Activated CD8-positive, alpha-beta T cell treated with anti-CD3 and anti-CD28 coated beads for 36 hours (primary cell): ENCODE measurements at regions not wholly inside any gene's neighbourhood (a gene's known extent, or its start where the extent isn't known, plus 50 kb on each side); places are given as distances from the start of the nearest gene placed in this dataset.

Experiments used
- ATAC-seq: fragments of 200-7000 bp; cut with Tn5 transposase; one replicate; pipeline ENCODE4 v1.10.0; 2021; ENCODE audit warnings: mild to moderate bottlenecking, moderate library complexity
- CTCF ChIA-PET: fragments of 350-600 bp; sonication (Branson Sonifier 250); formaldehyde crosslinking; loops from one replicate; lab custom pipeline; 2021; ENCODE audit warnings: antibody characterized with exemption; lab: Charles Lee
- POLR2A ChIA-PET: fragments of 350-600 bp; sonication (Branson Sonifier 250); formaldehyde crosslinking; loops from one replicate; lab custom pipeline; 2021; ENCODE audit warnings: antibody characterized with exemption; lab: Charles Lee
- DNase-seq: peaks from one replicate; pipeline ENCODE4 v3.0.0-alpha.2; 2020
- H3K27ac Mint-ChIP-seq: one replicate; pipeline ENCODE4 v1.8.0; 2021; ENCODE audit warnings: mild to moderate bottlenecking, mixed read lengths
- H3K27me3 Mint-ChIP-seq: one replicate; pipeline ENCODE4 v1.8.0; 2021; ENCODE audit warnings: mixed read lengths
- H3K36me3 Mint-ChIP-seq: one replicate; pipeline ENCODE4 v1.8.0; 2021; ENCODE audit warnings: low read depth, mixed read lengths
- H3K4me1 Mint-ChIP-seq: one replicate; pipeline ENCODE4 v1.8.0; 2021; ENCODE audit warnings: low read depth, mixed read lengths
- H3K4me3 Mint-ChIP-seq: one replicate; pipeline ENCODE4 v1.8.0; 2021; ENCODE audit warnings: mild to moderate bottlenecking, moderate library complexity, mixed read lengths
- H3K9me3 Mint-ChIP-seq: one replicate; pipeline ENCODE4 v1.8.0; 2021; ENCODE audit warnings: mixed read lengths
- CTCF ChIP-seq: fragments of 200-600 bp; IDR thresholded peaks from one replicate; pipeline ENCODE4 v1.8.0; 2022; ENCODE audit warnings: antibody characterized with exemption, mild to moderate bottlenecking
- intact Hi-C: fragments of 100-400 bp; cut with micrococcal nuclease; formaldehyde crosslinking; loops from one replicate; pipeline ENCODE4 v1.10.0; 2022

GRCh38 chr3:34020170-34020569 lies 221.7 kb downstream of the PDCD6IP start:
- no peak overlapping the region for H3K27ac Mint-ChIP-seq
- POLR2A ChIA-PET, result no interaction called here
- no peak overlapping the region for H3K4me3 Mint-ChIP-seq
- DNase-seq (no peak), ATAC-seq (no peak)
- H3K27me3 Mint-ChIP-seq, result no peaks in the 10 kb centered on the region
- H3K4me1 Mint-ChIP-seq, result peaks cover 26% of the 10 kb centered on the region
- TF ChIP-seq CTCF, result no peak
- CTCF ChIA-PET, result no interaction called here
- H3K9me3 Mint-ChIP-seq, result no peaks in the 10 kb centered on the region
- intact Hi-C loops, result no loop called here
- H3K36me3 Mint-ChIP-seq, result no peaks in the 10 kb centered on the region

- no peaks in the 10 kb centered on the region for H3K9me3 Mint-ChIP-seq
- ChIA-PET CTCF (no interaction called here), POLR2A (no interaction called here)
- no peak for ATAC-seq
- H3K4me1 Mint-ChIP-seq, result peaks cover 24% of the 10 kb centered on the region
- H3K27me3 Mint-ChIP-seq, result no peaks in the 10 kb centered on the region
- DNase-seq, result no peak
- no peaks in the 10 kb centered on the region for H3K36me3 Mint-ChIP-seq
- TF ChIP-seq CTCF, result no peak
- intact Hi-C loops, result no loop called here
- no peak overlapping the region for H3K4me3 Mint-ChIP-seq
- H3K27ac Mint-ChIP-seq, result no peak overlapping the region
Measured at GRCh38 chr3:34020726-34021680, 222.6 kb downstream of the PDCD6IP start.

DNA sequence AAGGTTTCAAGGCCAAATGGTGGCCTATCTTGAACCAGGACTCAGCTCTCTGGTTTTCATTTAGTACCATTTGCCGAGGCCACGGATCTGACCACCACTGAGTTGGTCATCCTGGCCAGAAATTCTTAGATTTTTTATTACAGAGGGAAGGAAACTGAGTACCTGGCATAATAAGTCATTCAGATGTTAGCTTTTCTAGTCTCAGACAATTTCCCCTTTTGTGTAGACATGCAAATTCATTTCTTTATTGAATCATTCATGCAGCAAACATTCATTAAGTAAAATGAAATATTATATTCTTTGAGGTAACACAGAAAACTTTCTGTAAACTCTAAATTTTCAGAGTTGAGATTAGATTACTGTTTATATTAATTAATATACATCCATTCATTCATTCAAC lies 223.7 kb downstream of the PDCD6IP start:
- DNase-seq, result no peak
- no peak for TF ChIP-seq CTCF
- ChIA-PET CTCF (no interaction called here), POLR2A (no interaction called here)
- H3K27ac Mint-ChIP-seq, result no peak overlapping the region
- H3K27me3 Mint-ChIP-seq, result no peaks in the 10 kb centered on the region
- intact Hi-C loops, result no loop called here
- H3K4me3 Mint-ChIP-seq, result no peak overlapping the region
- ATAC-seq, result no peak
- peaks cover 18% of the 10 kb centered on the region for H3K4me1 Mint-ChIP-seq
- no peaks in the 10 kb centered on the region for H3K36me3 Mint-ChIP-seq
- H3K9me3 Mint-ChIP-seq, result no peaks in the 10 kb centered on the region

- ATAC-seq (no peak), DNase-seq (no peak)
- no peaks in the 10 kb centered on the region for H3K9me3 Mint-ChIP-seq
- no peak overlapping the region for H3K27ac Mint-ChIP-seq
- peaks cover 7% of the 10 kb centered on the region for H3K4me1 Mint-ChIP-seq
- H3K27me3 Mint-ChIP-seq, result no peaks in the 10 kb centered on the region
- CTCF ChIA-PET, result no interaction called here
- H3K36me3 Mint-ChIP-seq, result no peaks in the 10 kb centered on the region
- POLR2A ChIA-PET, result no interaction called here
- no peak overlapping the region for H3K4me3 Mint-ChIP-seq
- intact Hi-C loops, result no loop called here
- TF ChIP-seq CTCF, result no peak
Measured at GRCh38 chr3:34024447-34025240, 226.2 kb downstream of the PDCD6IP start.

DNA sequence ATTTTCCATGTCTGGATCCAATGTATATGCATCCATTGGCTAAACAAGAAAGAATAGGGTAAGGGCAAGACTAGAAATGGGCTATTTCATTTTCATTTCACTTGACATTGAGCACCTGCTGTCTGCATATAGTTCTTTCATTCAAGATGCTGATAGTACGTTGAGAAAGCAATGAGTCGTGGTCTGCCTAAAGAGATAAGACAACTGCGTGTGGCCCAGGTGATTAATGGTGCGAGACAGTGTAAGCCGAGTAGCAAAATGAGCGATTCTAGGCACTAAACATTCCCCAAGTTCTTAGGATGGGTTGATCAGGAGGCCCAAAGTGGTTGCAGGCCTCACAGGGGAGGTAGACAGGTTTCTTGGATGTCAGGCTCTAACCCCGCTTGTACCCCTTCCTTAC lies 235.4 kb downstream of the PDCD6IP start:
- Mint-ChIP-seq H3K9me3 (no peaks in the 10 kb centered on the region), H3K36me3 (no peaks in the 10 kb centered on the region), H3K4me3 (no peak overlapping the region), H3K4me1 (no peaks in the 10 kb centered on the region), H3K27me3 (no peaks in the 10 kb centered on the region), H3K27ac (no peak overlapping the region)
- CTCF ChIA-PET, result no interaction called here
- no peak for TF ChIP-seq CTCF
- DNase-seq (no peak), ATAC-seq (no peak)
- intact Hi-C loops, result no loop called here
- POLR2A ChIA-PET, result no interaction called here
